ENCODE measurements at regions not wholly inside any gene's neighbourhood (a gene's known extent, or its start where the extent isn't known, plus 50 kb on each side); places are given as distances from the start of the nearest gene placed in this dataset.
"Not testable (repeated sequence)": the region's sequence is repeated elsewhere in the genome, so short reads cannot be mapped to it uniquely, and the experiment has no call there.

DNA sequence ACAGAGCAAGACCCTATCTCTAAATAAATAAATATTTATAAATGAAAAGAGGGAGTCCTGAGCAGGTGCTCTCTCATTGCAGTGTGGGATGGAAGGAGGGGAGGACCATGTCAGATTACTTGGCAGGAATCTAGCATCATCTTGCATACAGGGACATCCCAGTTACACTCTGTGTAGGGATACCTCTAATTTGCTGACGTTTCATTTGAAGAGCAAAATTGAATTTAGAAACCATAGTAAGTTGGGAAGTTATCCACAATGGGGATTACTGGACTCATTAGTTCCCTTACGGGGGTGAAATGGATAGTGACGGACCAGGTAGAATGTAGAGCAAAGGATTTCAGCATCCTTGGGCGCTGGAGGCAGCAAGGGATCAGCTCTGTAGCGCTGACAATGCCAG is 52.1 kb downstream of the ARHGEF18 start:
- no peak overlapping the region for H3K27ac ChIP-seq
- peaks cover 19 to 53% (median 38%) of the 10 kb centered on the region in 4 donors for H3K4me1 ChIP-seq
- 82 to 92% (median 87%) methylated on average over 5 of the region's 5 CpGs for WGBS, 5 donors
- intact Hi-C loops (cut with DNase I; ENCODE audit: low total_unique reads), result no loop called here
- no peak overlapping the region for H3K4me3 ChIP-seq
- TF ChIP-seq POLR2A (IDR thresholded peaks at IDR 0.05), result no peak
- TF ChIP-seq POLR2AphosphoS5 (IDR thresholded peaks at IDR 0.05), result no peak
- TF ChIP-seq EP300 (IDR thresholded peaks at IDR 0.05), result no peak
- TF ChIP-seq, protein P1, sequence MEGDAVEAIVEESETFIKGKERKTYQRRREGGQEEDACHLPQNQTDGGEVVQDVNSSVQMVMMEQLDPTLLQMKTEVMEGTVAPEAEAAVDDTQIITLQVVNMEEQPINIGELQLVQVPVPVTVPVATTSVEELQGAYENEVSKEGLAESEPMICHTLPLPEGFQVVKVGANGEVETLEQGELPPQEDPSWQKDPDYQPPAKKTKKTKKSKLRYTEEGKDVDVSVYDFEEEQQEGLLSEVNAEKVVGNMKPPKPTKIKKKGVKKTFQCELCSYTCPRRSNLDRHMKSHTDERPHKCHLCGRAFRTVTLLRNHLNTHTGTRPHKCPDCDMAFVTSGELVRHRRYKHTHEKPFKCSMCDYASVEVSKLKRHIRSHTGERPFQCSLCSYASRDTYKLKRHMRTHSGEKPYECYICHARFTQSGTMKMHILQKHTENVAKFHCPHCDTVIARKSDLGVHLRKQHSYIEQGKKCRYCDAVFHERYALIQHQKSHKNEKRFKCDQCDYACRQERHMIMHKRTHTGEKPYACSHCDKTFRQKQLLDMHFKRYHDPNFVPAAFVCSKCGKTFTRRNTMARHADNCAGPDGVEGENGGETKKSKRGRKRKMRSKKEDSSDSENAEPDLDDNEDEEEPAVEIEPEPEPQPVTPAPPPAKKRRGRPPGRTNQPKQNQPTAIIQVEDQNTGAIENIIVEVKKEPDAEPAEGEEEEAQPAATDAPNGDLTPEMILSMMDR (IDR thresholded peaks at IDR 0.05), result no peak
- H3K36me3 ChIP-seq, result peaks cover 5 to 25% (median 17%) of the 10 kb centered on the region in 4 donors
- no peaks in the 10 kb centered on the region for H3K9me3 ChIP-seq
- no peaks in the 10 kb centered on the region for H3K27me3 ChIP-seq
- no peak for DNase-seq

DNA sequence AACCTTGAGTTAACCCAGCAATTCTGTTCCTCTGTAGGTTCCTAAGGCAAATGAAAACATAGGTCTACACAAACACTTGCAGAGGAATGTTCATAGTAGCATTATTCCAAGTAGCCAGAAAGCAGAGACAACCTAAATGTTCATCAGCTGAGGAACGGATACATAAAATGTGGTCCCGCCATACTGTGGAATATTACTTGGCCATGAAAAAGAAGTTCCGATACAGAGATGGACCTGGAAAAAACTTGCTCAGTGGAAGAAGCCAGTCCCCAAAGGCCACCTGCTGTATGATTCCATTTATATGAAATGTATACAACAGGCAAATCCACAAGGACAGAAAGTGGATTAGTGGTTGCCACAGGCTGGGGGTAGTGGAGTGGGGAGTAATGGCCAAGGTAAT is 53.0 kb downstream of the ARHGEF18 start:
- Histone ChIP-seq H3K27ac (no peak overlapping the region), H3K4me3 (no peak overlapping the region), H3K4me1 (peaks cover 18 to 45% (median 33%) of the 10 kb centered on the region in 4 donors), H3K27me3 (no peaks in the 10 kb centered on the region), H3K36me3 (peaks cover 5 to 25% (median 17%) of the 10 kb centered on the region in 4 donors), H3K9me3 (no peaks in the 10 kb centered on the region)
- intact Hi-C loops (cut with DNase I; ENCODE audit: low total_unique reads), result no loop called here
- TF ChIP-seq, protein P1 (IDR thresholded peaks at IDR 0.05), result no peak
- TF ChIP-seq POLR2A (IDR thresholded peaks at IDR 0.05) (no peak), EP300 (IDR thresholded peaks at IDR 0.05) (no peak), POLR2AphosphoS5 (IDR thresholded peaks at IDR 0.05) (no peak)
- 97 to 100% (median 98%) methylated on average over 3 of the region's 3 CpGs for WGBS, 5 donors
- no peak for DNase-seq

DNA sequence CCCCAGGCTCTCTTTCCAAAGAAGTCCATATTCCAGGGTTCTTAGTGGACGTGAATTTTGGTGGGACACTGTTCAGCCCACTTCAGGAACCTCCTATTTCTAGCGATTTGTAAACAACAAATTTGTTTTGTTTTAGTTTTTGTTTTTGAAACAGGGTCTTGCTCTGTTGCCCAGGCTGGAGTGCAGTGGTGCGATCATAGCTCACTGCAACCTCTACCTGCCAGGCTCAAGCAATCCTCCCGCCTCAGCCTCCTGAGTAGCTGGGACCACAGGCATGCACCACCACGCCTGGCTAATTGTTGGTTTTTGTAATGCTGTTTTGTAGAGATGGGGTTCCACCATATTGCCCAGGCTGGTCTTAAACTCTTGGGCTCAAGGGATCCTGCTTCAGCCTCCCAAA is 56.7 kb downstream of the ARHGEF18 start:
- intact Hi-C loops (cut with DNase I; ENCODE audit: low total_unique reads); H3K27me3 ChIP-seq; H3K9me3 ChIP-seq; DNase-seq; H3K27ac ChIP-seq; H3K4me3 ChIP-seq: not testable (repeated sequence)
- 94 to 98% (median 96%) methylated on average over 5 of the region's 5 CpGs for WGBS, 5 donors
- Histone ChIP-seq H3K36me3 (peaks cover 5 to 25% (median 17%) of the 10 kb centered on the region in 4 donors), H3K4me1 (peaks cover 4 to 35% (median 20%) of the 10 kb centered on the region in 4 donors)

DNA sequence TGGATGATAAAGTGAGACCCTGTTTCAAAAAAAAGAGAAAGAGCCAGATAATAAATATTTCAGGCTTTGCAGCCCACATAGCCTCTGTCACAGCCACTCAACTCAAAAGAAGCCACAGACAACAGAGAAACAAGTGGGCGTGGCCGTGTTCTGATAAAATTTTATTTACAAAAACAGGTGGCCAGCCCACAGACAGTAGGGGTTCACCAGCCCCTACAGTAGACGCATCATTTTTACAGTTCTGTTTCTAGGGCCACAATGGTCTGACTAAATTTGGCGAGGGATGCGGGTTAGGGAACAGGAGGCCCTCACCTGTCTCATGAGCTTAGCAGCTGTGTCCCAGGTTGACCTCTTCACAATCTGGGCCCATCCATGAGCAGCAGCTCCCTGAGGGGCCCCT is 59.5 kb downstream of the ARHGEF18 start:
- H3K4me3 ChIP-seq, result no peak overlapping the region
- H3K27ac ChIP-seq, result no peak overlapping the region
- 79 to 87% (median 84%) methylated on average over 5 of the region's 5 CpGs for WGBS, 5 donors
- H3K36me3 ChIP-seq, result peaks cover 5 to 19% (median 12%) of the 10 kb centered on the region in 4 donors
- DNase-seq, result no peak
- H3K9me3 ChIP-seq, result no peaks in the 10 kb centered on the region
- TF ChIP-seq POLR2AphosphoS5 (IDR thresholded peaks at IDR 0.05) (no peak), EP300 (IDR thresholded peaks at IDR 0.05) (no peak), POLR2A (IDR thresholded peaks at IDR 0.05) (no peak)
- TF ChIP-seq, protein P1 (IDR thresholded peaks at IDR 0.05), result no peak
- intact Hi-C loops (cut with DNase I; ENCODE audit: low total_unique reads), result no loop called here
- H3K27me3 ChIP-seq, result no peaks in the 10 kb centered on the region
- H3K4me1 ChIP-seq, result peaks cover 4 to 35% (median 16%) of the 10 kb centered on the region in 4 donors

DNA sequence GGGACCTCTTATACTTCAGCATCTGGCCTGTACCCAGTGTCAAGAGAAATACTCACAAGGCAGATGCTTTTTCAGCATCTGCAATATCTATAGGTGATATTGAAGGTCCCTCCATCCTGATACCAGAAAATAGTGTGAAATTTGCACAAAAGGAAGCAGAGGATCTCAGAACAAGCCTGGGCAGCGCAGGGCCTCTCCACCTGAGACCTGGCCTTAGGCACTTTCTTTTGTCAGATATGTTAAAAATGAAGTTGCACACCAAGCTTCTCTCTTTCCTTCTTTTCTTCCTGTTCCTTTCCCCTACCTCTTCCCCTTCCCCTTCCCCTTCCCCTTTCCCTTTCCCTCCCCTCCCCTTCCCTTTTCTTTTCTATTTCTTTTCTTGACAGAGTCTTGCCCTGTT is 62.2 kb downstream of the ARHGEF18 start:
- Histone ChIP-seq H3K9me3 (no peaks in the 10 kb centered on the region), H3K27ac (no peak overlapping the region), H3K4me1 (peaks cover 18 to 47% (median 30%) of the 10 kb centered on the region in 4 donors), H3K36me3 (peaks cover 0 to 9% (median 4%) of the 10 kb centered on the region in 4 donors), H3K4me3 (no peak overlapping the region), H3K27me3 (no peaks in the 10 kb centered on the region)
- WGBS, 5 donors, result 50 to 100% (median 100%) methylated on average over 1 of the region's 1 CpG
- no peak for DNase-seq
- no peak for TF ChIP-seq EP300 (IDR thresholded peaks at IDR 0.05)
- TF ChIP-seq, protein P1 (IDR thresholded peaks at IDR 0.05), result no peak
- TF ChIP-seq POLR2A (IDR thresholded peaks at IDR 0.05), result no peak
- TF ChIP-seq POLR2AphosphoS5 (IDR thresholded peaks at IDR 0.05), result no peak
- intact Hi-C loops (cut with DNase I; ENCODE audit: low total_unique reads), result no loop called here

All from stomach (tissue), 8 donors.